Right hindlimb (tissue), 1 donor: ENCODE measurements at regions not wholly inside any gene's neighbourhood (a gene's known extent, or its start where the extent isn't known, plus 50 kb on each side); places are given as distances from the start of the nearest gene placed in this dataset.
"Not testable (repeated sequence)": the region's sequence is repeated elsewhere in the genome, so short reads cannot be mapped to it uniquely, and the experiment has no call there.

ENCODE experiments used
- DNase-seq: peaks from one replicate; pipeline ENCODE4 v3.0.0-alpha.2; 2018

- not testable (repeated sequence) for DNase-seq
Measured at GRCh38 chr10:22467393-22467792, 122.1 kb downstream of the SPAG6 start.

DNA sequence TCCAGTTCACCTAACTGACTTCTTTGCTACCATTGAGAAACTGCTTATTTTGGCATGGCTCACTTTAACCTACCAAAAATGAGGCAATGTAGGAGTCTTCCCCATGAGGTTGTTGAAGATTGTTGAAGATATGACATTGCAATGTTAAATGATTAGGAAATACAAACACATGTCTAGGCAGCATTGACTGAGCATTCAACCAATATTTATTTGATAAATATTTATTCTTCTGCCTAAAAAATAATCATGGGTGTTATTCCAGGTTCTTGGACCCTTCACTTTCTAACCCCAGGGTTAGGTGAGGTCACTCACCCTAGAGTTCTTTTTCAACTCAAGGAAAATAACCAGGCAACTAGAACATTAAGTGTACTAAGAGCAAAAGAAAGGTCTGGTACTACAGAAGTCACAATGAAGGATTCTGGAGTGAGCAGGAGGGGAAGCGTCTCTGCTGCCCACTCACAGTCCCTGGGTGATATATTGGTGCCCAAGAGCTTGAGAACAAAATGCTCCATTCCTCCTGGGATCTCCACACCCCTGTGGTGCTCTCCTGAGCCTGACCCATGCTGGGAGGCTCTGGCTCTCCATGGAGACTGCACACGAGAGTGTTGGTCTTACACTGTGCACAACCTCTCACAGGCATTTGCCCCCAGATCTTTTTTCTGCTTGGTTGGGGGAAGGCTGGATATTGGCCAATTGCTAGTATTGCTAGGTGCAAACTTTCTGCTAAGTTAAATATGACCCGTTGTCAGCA is 123.4 kb downstream of the SPAG6 start:
- DNase-seq, result no peak

- no peak for DNase-seq
Measured at GRCh38 chr10:22473044-22473443, 127.7 kb downstream of the SPAG6 start.

GRCh38 chr10:22473459-22473858 is 128.2 kb downstream of the SPAG6 start:
- DNase-seq, result no peak

DNA sequence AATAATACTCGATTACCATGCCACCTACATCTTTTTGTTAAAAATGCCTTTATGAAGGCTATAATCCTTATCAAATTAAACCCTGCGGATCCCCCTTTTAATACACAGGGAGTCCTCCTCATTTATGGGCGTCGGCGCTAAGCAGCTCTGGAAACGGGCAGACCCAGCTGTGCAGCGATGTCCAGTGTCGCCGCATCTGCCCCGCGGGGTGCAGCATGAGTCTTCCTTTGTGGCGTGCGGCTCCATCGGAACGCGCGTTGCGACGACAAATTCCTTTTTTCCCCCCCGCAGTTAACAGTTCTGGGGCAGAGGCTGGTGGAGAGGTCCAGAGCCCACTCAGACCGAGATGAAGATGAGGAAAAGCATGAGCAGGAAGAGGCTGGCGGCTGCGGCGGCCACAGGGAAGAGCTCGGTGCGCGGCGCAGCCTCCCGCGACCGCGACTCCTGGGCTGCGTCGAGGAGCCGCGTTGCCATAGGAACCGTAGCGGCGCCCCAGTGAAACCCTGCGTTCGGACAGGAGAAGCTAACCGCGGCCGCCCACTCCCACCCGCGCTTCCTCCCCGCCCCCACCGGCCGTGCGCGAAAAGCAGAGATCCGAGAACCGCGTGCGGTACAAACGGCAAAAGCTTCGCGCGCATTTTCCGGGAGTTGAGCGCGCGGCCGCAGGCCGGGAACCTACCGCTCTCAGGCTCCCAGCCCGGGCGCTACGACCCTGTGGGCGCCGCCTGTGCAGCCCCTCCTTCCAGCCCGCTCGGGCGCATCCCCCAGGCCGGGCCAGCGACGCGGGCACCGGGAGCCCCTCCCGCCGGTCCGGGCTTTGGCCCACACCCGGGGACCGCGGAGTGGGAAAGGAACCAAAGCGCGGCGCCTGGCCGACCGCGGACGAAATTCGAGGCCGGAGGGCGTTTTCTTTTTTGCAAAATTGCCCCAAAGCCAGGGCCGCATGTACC is 130.6 kb downstream of the SPAG6 start:
- DNase-seq, result peak; percentile 59

DNA sequence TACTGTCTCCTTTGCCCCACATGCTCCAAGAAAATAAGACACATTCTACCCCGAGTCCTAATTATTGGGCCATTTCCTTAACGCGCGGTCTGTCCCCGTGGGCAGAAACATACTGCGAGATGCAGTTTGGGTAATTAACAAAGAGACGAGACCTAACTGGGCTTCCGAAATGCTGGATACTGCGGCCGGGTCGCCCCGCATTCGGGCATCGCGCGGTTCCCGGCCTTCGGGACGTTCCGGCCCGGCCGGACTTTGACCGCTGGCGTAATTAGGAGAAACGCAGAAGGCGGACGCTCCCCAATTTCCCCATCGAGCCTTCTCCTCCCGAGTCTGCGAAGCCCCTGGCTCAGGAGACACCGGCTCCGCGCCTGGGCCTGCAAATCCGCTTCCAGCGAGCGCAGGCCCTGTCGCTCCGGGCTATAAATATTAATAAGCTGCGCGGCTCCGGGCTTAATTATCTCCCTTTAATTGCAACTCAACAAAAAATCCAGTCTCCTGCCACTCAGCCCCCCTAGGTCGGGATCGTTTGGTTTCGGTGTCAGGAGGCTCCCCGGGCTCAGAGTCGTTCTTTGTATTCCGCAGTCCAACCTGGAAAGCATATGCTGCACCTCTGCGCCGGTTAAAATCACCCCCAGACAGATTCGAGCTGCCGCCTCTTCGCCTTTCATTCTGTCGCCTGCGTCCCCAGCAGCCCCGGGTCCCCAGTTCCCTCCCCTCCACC is 131.5 kb downstream of the SPAG6 start:
- DNase-seq, result no peak

GRCh38 chr10:22477334-22478287 is 132.3 kb downstream of the SPAG6 start:
- no peak for DNase-seq

DNA sequence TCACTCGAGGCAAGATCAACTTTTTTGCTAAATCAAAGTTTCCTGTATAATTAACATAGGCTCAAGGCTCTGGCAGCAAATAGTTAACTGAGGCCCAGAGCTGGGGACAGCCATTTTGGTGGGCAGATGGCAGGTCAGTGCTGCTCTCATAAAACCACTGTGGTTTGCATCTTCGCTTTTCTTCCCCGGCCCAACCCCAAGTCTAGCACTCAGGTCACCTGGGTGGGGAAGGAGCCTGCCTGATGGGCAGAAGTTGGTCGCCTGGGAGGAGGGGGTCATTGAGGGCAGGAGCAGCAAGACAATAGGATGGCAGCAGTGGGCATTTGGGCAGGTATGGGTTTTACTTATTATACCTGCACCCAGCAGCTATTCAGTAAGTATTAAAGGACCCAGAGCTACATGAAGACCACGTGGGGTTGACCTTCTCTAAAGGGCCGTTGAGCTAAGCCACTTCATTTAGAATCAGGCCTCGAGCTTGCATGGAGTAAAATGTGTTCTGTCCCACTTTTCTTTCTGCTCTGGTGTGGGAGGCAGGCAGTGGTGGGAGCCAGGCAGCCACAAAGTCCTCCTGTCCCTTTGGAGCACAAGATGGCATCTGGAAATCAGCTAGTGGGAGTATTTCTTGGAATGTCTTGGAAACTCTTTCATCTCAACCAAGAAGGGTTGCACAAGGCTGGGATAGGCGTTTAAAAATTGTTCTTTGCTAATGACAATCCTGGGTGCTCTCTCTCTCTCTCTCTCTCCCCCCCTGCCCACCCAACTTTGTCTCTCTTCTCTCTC is 133.4 kb downstream of the SPAG6 start:
- no peak for DNase-seq

GRCh38 chr10:22479419-22479818 is 134.1 kb downstream of the SPAG6 start:
- DNase-seq, result peak; percentile 31

DNA sequence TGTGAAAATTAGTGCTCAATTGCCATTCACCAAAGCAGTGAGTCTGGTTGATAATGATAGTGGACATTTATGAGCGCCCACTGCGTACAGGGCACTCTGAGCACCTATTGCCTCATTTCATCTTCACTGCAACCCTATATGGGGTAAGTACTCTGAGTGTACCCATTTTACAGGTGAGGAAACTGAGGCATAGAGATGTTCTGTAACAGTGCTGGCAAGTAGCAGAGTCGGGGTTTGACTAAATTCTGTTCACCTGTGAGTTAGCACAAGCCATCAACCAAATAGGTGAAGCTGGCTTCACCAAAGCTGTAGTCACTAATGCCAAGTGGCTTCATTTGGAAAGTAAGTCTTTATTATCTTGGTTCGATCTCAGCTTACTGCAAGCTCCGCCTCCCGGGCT is 135.8 kb downstream of the SPAG6 start:
- DNase-seq, result no peak

DNA sequence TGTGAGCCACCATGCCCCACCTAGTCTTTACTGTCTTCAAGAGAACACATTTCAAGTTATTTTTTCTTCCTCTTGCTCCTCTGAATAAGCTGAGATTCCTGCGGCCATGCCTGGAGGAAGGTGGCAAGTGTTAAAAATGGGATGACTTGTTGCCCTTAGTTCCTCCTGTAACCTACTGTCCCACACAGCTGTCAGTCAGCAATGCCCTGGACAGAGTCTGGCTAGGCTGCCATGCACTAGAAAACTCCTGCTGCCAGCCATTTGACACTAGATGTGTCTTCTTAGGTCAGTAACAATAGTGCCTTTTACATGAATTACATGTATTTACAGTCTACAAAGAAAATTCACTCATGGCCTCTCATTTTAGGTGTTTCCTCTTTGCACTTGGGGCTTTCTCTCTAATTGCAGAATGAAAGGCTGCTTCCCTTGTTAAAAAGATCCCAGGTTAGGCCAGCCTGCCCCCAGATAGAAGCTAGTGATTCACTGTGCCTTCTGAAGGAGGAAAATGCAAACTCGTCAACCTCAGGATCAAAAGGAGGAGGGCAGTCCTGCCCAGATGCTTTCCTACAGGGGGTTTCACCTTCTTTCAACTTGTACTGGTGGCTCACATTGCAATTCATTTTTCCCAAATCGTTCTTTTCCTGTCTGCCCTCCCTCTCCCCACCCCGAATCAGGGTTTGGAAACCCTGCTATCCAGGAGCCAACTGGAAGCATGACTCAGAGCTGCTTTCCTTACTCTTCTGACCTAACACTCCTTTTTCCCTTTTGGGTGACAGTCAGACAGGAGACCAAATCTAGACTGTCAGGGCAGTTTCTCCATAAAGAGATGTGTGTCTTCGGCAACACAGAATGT is 136.6 kb downstream of the SPAG6 start:
- DNase-seq, result no peak

DNA sequence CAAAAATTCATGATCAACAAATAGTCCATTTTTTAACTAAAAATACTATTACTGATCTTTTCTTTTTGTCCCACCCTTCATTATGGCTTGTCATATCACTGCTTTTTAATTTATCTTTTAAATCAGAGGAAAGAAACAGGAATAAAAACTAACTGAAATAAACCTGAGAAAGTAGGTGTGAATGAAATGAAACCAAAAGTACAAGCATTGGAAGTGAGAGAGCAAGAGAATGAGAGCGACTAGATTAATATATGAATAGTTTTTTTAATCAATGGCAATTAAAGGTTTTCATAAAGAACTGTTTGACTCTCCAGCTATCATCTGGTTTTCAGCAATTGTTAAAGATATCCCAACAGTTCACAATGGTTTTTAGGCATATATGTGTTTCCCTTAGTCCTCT is 137.8 kb downstream of the SPAG6 start:
- no peak for DNase-seq
